Choroid plexus epithelial cell (primary cell): ENCODE measurements at regions not wholly inside any gene's neighbourhood (a gene's known extent, or its start where the extent isn't known, plus 50 kb on each side); places are given as distances from the start of the nearest gene placed in this dataset.

Experiments used
- DNase-seq: peaks from one replicate; pipeline ENCODE4 v3.0.0-alpha.2; 2010; ENCODE audit warnings: low read depth
- H3K4me3 ChIP-seq: 2 replicates; pipeline ENCODE4 v1.5.1; 2011; ENCODE audit warnings: low read depth, mild to moderate bottlenecking, control low read depth, low read length, moderate library complexity
- TF ChIP-seq, protein P1 (sequence below): conservative IDR thresholded peaks from 2 replicates; pipeline ENCODE4 v1.5.1; 2011; ENCODE audit warnings: low read depth, mild to moderate bottlenecking, control low read depth, inconsistent platforms, low read length, moderate library complexity

DNA sequence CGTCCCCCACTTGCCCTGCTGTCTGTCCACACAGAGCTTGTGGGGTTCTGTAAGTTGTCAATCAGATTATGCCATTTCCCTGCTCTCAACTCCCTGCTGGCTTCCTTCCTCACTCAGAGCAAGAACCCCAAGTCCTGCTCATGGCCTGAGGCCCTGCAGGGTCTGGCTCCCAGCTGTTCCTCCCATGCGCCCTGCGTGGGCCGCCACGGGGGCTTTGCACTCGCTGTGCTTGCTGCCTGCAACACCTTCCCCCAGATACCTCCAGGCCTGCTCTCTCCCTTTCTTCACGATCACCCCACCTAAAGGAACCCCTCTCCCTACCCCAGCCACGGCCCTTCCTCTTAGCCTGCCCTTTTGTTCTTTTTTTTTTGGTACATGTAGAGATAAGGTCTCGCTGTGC lies 234.6 kb downstream of the AACS start:
- no peak overlapping the region for H3K4me3 ChIP-seq
- TF ChIP-seq, protein P1, sequence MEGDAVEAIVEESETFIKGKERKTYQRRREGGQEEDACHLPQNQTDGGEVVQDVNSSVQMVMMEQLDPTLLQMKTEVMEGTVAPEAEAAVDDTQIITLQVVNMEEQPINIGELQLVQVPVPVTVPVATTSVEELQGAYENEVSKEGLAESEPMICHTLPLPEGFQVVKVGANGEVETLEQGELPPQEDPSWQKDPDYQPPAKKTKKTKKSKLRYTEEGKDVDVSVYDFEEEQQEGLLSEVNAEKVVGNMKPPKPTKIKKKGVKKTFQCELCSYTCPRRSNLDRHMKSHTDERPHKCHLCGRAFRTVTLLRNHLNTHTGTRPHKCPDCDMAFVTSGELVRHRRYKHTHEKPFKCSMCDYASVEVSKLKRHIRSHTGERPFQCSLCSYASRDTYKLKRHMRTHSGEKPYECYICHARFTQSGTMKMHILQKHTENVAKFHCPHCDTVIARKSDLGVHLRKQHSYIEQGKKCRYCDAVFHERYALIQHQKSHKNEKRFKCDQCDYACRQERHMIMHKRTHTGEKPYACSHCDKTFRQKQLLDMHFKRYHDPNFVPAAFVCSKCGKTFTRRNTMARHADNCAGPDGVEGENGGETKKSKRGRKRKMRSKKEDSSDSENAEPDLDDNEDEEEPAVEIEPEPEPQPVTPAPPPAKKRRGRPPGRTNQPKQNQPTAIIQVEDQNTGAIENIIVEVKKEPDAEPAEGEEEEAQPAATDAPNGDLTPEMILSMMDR: no peak

DNA sequence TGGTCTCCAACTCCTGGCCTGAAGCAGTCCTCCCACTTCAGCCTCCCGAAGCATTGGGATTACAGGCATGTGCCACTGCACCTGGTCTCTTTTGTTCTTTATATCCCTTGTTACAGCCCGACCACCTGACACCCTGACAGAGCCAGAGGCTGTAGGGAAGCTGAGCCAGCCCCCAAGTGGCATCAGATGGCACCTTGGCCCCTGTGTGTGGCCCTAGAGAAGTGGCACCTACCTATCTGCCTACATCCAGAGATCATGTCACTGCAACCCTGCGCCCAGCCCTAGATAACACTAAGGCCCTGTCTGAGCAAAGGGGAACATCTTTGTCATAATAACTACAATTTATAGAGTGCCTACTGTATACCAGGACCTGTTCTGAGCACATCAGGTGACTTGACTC lies 235.0 kb downstream of the AACS start:
- no peak for DNase-seq
- TF ChIP-seq, protein P1: no peak
- H3K4me3 ChIP-seq: no peak overlapping the region

More for the DNA sequence above, 234.6 kb downstream of the AACS start:
- no peak for DNase-seq

DNA sequence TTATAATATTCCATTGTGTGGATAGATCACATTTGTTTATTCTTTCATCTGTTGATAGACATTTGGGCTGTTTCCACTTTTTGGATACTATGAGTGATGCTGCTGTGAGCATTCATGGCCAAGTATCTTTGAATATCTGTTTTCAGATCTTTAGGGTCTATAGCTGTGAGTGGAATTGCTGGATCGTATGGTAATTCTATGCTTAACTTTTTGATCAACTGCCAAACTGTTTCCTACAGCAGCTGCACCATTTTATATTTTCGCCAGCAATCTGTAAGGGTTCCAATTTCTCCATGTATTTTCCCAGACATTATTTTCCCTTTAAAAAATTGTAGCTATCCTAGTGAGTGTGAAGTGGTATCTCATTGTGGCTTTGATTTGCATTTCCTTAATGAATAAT lies 238.1 kb downstream of the AACS start:
- TF ChIP-seq, protein P1: no peak
- DNase-seq: no peak
- no peak overlapping the region for H3K4me3 ChIP-seq

DNA sequence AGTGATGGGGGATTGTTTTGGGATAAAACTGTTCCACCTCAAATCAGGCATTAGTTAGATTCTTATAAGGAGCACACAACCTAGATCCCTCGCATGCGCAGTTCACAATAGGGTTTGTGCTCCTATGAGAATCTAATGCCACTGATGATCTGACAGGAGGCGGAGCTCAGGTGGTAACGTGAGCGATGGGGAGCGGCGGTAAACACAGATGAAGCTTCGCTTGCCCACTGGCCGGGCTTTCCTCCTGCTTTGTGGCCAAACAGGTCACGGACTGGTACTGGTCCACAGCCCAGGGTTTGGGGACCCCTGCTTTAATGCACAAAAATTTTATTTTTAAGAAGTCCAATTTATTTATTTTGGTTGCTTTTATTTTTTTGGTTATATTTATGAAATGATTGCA lies 238.8 kb downstream of the AACS start:
- DNase-seq: no peak
- no peak overlapping the region for H3K4me3 ChIP-seq
- TF ChIP-seq, protein P1: no peak

DNA sequence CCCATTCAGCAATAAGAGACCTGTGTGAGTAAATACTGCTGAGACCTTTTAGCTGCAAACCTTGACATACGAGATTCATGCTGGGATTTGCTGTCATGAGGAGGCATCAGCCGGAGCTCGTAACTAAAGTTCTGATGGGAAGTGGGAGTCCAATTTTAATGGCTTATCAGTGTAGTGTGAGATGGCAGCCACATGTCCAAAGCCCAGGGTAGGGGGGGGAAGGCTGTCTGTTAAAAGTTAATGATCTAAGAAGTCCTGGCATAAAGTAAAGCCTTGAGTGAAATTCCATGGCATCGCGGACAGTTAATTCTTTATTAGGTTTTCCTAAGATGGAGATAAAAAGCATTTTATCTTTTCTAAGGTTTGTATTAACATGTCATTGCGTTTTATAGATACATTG lies 240.0 kb downstream of the AACS start:
- no peak overlapping the region for H3K4me3 ChIP-seq
- TF ChIP-seq, protein P1: no peak
- no peak for DNase-seq

DNA sequence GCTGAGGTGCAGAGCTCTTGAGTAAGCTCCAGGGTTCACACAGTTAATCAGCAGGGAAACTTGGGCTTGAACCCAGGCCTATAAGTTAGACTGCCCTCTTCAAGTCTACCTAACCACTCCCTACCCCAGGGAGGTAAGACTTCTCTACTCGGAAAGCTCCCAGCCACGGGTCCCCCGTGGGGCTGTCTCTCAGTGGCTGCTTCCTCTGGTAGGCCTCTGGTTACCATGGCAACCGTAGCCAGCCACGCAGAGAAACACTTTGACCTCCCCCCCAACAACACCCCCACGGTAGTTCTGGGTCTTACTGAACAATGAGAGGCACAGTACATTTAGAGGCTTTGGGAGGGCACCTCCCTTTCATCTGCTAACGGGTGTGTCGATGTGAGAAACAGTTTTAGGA lies 245.2 kb downstream of the AACS start:
- no peak overlapping the region for H3K4me3 ChIP-seq
- no peak for DNase-seq
- TF ChIP-seq, protein P1: no peak

DNA sequence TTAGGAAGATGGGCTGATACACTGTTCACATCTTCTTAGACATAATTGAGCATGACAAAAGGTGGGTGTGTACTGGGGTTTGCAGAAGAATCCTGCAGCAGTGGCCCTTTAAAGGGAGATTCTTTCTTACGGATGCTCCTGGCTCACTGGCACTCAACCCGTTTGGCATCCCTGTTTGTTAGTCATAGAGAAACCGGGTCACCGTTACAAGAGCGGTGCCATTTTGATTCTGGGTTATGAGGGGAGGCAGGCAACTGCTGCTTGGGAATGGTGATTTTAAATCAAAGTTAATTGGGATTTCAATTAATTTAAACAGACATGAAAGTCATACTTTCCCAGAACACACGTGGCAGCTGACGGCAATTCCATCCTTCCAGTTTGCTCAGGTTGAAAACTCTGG lies 245.8 kb downstream of the AACS start:
- TF ChIP-seq, protein P1: no peak
- no peak for DNase-seq
- H3K4me3 ChIP-seq: no peak overlapping the region
